ENCODE measurements at regions not wholly inside any gene's neighbourhood (a gene's known extent, or its start where the extent isn't known, plus 50 kb on each side); places are given as distances from the start of the nearest gene placed in this dataset.
A peak's percentile ranks its signal among the peaks of the same experiment; 100 is the strongest.

GRCh38 chr1:68378296-68379084, 71.3 kb downstream of the RPE65 start:
- peak; percentile 10 for DNase-seq (ENCODE audit: low read depth)
- no peak overlapping the region for H3K4me3 ChIP-seq (replicated peaks; ENCODE audit: low read depth, low read length)
- TF ChIP-seq CTCF (IDR thresholded peaks at IDR 0.05; ENCODE audit: low read length, missing control alignments): no peak

GRCh38 chr1:68377098-68377497, 72.7 kb downstream of the RPE65 start:
- no peak for TF ChIP-seq CTCF (IDR thresholded peaks at IDR 0.05; ENCODE audit: low read length, missing control alignments)
- no peak for DNase-seq (ENCODE audit: low read depth)

GRCh38 chr1:68376441-68376840, 73.3 kb downstream of the RPE65 start:
- DNase-seq (ENCODE audit: low read depth): no peak
- TF ChIP-seq CTCF (IDR thresholded peaks at IDR 0.05; ENCODE audit: low read length, missing control alignments): no peak
- H3K4me3 ChIP-seq (replicated peaks; ENCODE audit: low read depth, low read length): no peak overlapping the region

More at GRCh38 chr1:68377098-68377497, 72.7 kb downstream of the RPE65 start:
- H3K4me3 ChIP-seq (replicated peaks; ENCODE audit: low read depth, low read length): no peak overlapping the region

- TF ChIP-seq CTCF (IDR thresholded peaks at IDR 0.05; ENCODE audit: low read length, missing control alignments): no peak
- DNase-seq (ENCODE audit: low read depth): no peak
- H3K4me3 ChIP-seq (replicated peaks; ENCODE audit: low read depth, low read length): no peak overlapping the region
Measured at GRCh38 chr1:68375919-68376318, 73.8 kb downstream of the RPE65 start.

GRCh38 chr1:68373173-68373572, 76.6 kb downstream of the RPE65 start:
- DNase-seq (ENCODE audit: low read depth): no peak
- no peak for TF ChIP-seq CTCF (IDR thresholded peaks at IDR 0.05; ENCODE audit: low read length, missing control alignments)
- H3K4me3 ChIP-seq (replicated peaks; ENCODE audit: low read depth, low read length): no peak overlapping the region

- no peak overlapping the region for H3K4me3 ChIP-seq (replicated peaks; ENCODE audit: low read depth, low read length)
- DNase-seq (ENCODE audit: low read depth): no peak
- TF ChIP-seq CTCF (IDR thresholded peaks at IDR 0.05; ENCODE audit: low read length, missing control alignments): no peak
Measured at GRCh38 chr1:68372487-68372886, 77.3 kb downstream of the RPE65 start.
